Astrocyte (in vitro differentiated cells and primary cell): ENCODE measurements at regions not wholly inside any gene's neighbourhood (a gene's known extent, or its start where the extent isn't known, plus 50 kb on each side); places are given as distances from the start of the nearest gene placed in this dataset.

Experiments used
- DNase-seq: peaks from one replicate; pipeline ENCODE4 v3.0.0-alpha.2; 2010; ENCODE audit warnings: low read depth
- FAIRE-seq: peaks from 2 replicates; lab custom pipeline; 2011; peaks lifted over from hg19 to GRCh38; lab: Jason Lieb, UNC
- H2AFZ ChIP-seq: 2 replicates; pipeline ENCODE4 v1.6.0; 2012; ENCODE audit warnings: low read depth, low read length, inconsistent platforms
- H3K27ac ChIP-seq: 2 replicates; pipeline ENCODE4 v1.5.1; 2011; ENCODE audit warnings: low read depth, low read length, inconsistent platforms
- H3K27me3 ChIP-seq: 2 replicates; pipeline ENCODE4 v1.6.0; 2011; ENCODE audit warnings: low read length, inconsistent platforms; ENCODE audit not compliant: insufficient read depth
- H3K36me3 ChIP-seq: 2 replicates; pipeline ENCODE4 v1.5.1; 2011; ENCODE audit warnings: low read length, inconsistent platforms; ENCODE audit not compliant: insufficient read depth
- H3K4me1 ChIP-seq: 2 replicates; pipeline ENCODE4 v1.5.1; 2011; ENCODE audit warnings: low read length, inconsistent platforms; ENCODE audit not compliant: insufficient read depth
- H3K4me2 ChIP-seq: 2 replicates; pipeline ENCODE4 v1.6.0; 2012; ENCODE audit warnings: low read length, inconsistent platforms
- H3K4me3 ChIP-seq: 2 replicates; pipeline ENCODE4 v1.5.1; 2011; ENCODE audit warnings: low read depth, mild to moderate bottlenecking, low read length, inconsistent platforms; ENCODE audit not compliant: insufficient read depth
- H3K79me2 ChIP-seq: 2 replicates; pipeline ENCODE4 v1.6.0; 2012; ENCODE audit warnings: mild to moderate bottlenecking, low read length, inconsistent platforms; ENCODE audit not compliant: insufficient read depth
- H3K9ac ChIP-seq: 2 replicates; pipeline ENCODE4 v1.6.0; 2012; ENCODE audit warnings: mild to moderate bottlenecking, low read length, inconsistent platforms
- H3K9me3 ChIP-seq: 2 replicates; pipeline ENCODE4 v1.5.1; 2012; ENCODE audit warnings: low read depth, mild to moderate bottlenecking, low read length, inconsistent platforms; ENCODE audit not compliant: insufficient read depth
- H4K20me1 ChIP-seq: 2 replicates; pipeline ENCODE4 v1.6.0; 2012; ENCODE audit warnings: low read length, inconsistent platforms; ENCODE audit not compliant: insufficient read depth
- H3K27ac Mint-ChIP-seq: one replicate; pipeline ENCODE4 v1.8.0; 2021; ENCODE audit warnings: mild to moderate bottlenecking, mixed read lengths; ENCODE audit not compliant: unreplicated experiment
- H3K27me3 Mint-ChIP-seq: one replicate; pipeline ENCODE4 v1.8.0; 2021; ENCODE audit warnings: low read depth, mixed read lengths; ENCODE audit not compliant: unreplicated experiment
- H3K36me3 Mint-ChIP-seq: one replicate; pipeline ENCODE4 v1.8.0; 2021; ENCODE audit warnings: low read depth, mixed read lengths; ENCODE audit not compliant: unreplicated experiment
- H3K4me1 Mint-ChIP-seq: one replicate; pipeline ENCODE4 v1.8.0; 2021; ENCODE audit warnings: low read depth, mixed read lengths; ENCODE audit not compliant: unreplicated experiment
- H3K4me3 Mint-ChIP-seq: one replicate; pipeline ENCODE4 v1.8.0; 2021; ENCODE audit warnings: mild to moderate bottlenecking, moderate library complexity, mixed read lengths; ENCODE audit not compliant: unreplicated experiment
- H3K9me3 Mint-ChIP-seq: one replicate; pipeline ENCODE4 v1.8.0; 2021; ENCODE audit warnings: mild to moderate bottlenecking, mixed read lengths; ENCODE audit not compliant: unreplicated experiment
- EZH2 ChIP-seq: IDR thresholded peaks from 2 replicates; pipeline ENCODE4 v1.6.1; 2012; ENCODE audit warnings: mild to moderate bottlenecking, low read length, inconsistent platforms; ENCODE audit not compliant: insufficient read depth
- TF ChIP-seq, protein P1 (sequence below): IDR thresholded peaks from 2 replicates; pipeline ENCODE4 v1.5.1; 2011; ENCODE audit warnings: low read depth, mild to moderate bottlenecking, inconsistent platforms, low read length, moderate library complexity; ENCODE audit not compliant: insufficient read depth

DNA sequence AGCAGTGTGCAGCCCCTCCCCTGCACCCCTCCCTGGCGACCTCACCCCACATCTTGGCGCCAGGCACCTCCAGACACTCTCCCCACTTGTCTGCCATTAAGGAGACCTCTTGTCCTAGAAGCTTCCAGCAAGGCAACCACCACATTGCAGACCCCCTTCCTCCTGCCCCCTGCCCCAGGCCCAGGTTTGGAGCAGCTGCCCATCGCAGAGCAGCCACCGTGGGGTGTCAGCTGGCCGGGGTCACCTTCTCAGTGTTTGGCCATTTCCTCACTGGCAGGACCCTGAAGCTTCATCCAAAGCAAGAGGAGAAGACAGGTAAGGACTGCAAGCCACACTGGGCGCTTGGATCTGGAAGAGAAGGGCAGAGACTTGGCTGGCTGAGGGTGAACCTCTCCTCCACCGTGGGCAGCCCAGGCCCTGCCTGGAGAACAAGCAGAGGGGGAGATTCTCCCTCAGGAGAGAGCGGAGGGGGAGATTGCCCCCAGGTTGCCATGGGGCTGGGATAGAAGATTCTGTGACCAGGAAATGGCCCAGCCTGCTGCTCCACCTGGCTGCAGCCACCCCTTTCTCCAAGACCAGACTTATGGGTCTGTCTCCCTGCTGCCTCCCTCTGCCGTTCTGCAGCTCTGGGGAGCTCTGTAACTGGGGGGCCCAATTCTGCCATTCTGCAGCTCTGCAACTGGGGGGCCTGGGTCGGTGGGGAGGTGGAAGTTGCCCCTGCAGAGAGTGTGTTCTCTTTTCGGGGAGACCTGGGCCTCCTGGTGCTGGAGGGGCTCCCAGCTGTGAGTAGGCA is 72.9 kb upstream of the C14orf180 start:
- Mint-ChIP-seq H3K9me3 (peaks cover 12% of the 10 kb centered on the region), H3K4me3 (no peak overlapping the region), H3K36me3 (no peaks in the 10 kb centered on the region), H3K4me1 (peaks cover 4% of the 10 kb centered on the region), H3K27me3 (peaks cover 30% of the 10 kb centered on the region), H3K27ac (no peak overlapping the region)
- Histone ChIP-seq H3K79me2 (no peaks in the 10 kb centered on the region), H3K27ac (no peak overlapping the region), H3K9ac (no peak overlapping the region), H2AFZ (no peak overlapping the region), H3K4me3 (no peak overlapping the region), H4K20me1 (no peaks in the 10 kb centered on the region), H3K4me2 (no peak overlapping the region), H3K27me3 (no peaks in the 10 kb centered on the region), H3K4me1 (no peaks in the 10 kb centered on the region), H3K36me3 (no peaks in the 10 kb centered on the region), H3K9me3 (no peaks in the 10 kb centered on the region)
- FAIRE-seq (no peak), DNase-seq (no peak)
- TF ChIP-seq, protein P1, sequence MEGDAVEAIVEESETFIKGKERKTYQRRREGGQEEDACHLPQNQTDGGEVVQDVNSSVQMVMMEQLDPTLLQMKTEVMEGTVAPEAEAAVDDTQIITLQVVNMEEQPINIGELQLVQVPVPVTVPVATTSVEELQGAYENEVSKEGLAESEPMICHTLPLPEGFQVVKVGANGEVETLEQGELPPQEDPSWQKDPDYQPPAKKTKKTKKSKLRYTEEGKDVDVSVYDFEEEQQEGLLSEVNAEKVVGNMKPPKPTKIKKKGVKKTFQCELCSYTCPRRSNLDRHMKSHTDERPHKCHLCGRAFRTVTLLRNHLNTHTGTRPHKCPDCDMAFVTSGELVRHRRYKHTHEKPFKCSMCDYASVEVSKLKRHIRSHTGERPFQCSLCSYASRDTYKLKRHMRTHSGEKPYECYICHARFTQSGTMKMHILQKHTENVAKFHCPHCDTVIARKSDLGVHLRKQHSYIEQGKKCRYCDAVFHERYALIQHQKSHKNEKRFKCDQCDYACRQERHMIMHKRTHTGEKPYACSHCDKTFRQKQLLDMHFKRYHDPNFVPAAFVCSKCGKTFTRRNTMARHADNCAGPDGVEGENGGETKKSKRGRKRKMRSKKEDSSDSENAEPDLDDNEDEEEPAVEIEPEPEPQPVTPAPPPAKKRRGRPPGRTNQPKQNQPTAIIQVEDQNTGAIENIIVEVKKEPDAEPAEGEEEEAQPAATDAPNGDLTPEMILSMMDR, result no peak
- no peak for TF ChIP-seq EZH2

DNA sequence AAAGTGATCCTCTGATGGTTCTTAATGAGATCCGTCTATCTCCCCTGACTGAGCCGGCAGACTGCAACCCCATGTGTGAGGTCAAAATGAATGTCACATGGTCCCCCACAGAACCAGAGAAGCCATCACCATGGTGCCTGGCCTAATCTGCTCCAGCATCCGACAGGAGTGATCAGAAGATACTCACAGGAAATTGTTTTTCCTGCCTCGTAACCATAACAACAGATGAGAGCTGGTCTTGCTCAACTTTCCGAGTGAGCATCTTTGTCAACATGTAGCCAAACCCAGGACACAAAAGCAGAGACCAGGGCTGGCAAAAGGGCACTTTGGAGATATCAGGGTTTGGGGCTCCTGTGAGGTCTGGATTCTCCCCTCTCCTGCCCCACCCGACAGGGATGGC is 72.1 kb upstream of the C14orf180 start:
- H3K27ac Mint-ChIP-seq, result no peak overlapping the region
- no peak overlapping the region for H2AFZ ChIP-seq
- H3K4me1 ChIP-seq, result no peaks in the 10 kb centered on the region
- H3K4me1 Mint-ChIP-seq, result peaks cover 4% of the 10 kb centered on the region
- H3K9me3 ChIP-seq, result no peaks in the 10 kb centered on the region
- H3K36me3 ChIP-seq, result no peaks in the 10 kb centered on the region
- H3K27ac ChIP-seq, result no peak overlapping the region
- FAIRE-seq (no peak), DNase-seq (no peak)
- no peak overlapping the region for H3K4me2 ChIP-seq
- H3K9ac ChIP-seq, result no peak overlapping the region
- H3K79me2 ChIP-seq, result no peaks in the 10 kb centered on the region
- H3K27me3 Mint-ChIP-seq, result peaks cover 36% of the 10 kb centered on the region
- no peaks in the 10 kb centered on the region for H3K36me3 Mint-ChIP-seq
- no peaks in the 10 kb centered on the region for H3K27me3 ChIP-seq
- no peak overlapping the region for H3K4me3 Mint-ChIP-seq
- TF ChIP-seq, protein P1, result no peak
- TF ChIP-seq EZH2, result no peak
- no peak overlapping the region for H3K4me3 ChIP-seq
- no peaks in the 10 kb centered on the region for H4K20me1 ChIP-seq
- peaks cover 8% of the 10 kb centered on the region for H3K9me3 Mint-ChIP-seq

DNA sequence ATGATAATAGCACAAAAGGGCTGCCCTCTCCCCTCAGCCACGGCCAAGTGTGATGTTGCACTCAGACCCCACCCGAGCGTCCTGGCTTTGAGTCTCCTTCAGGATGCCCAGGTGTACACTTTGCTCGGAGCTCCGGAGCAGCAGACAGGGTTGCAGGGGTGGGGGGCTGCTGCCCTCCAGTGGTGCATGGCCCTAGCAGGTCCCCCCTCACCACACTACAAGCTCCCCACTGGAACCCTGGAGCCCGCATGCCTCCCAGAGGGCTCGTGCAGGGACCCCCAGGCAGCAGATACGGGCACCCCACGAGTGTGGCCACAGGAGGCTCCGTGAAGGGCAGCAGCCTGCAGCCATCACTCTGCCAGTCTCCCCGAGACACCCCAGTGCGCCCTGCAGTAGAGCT is 69.9 kb upstream of the C14orf180 start:
- no peaks in the 10 kb centered on the region for H3K79me2 ChIP-seq
- H3K9me3 ChIP-seq, result no peaks in the 10 kb centered on the region
- no peak overlapping the region for H2AFZ ChIP-seq
- H3K9me3 Mint-ChIP-seq, result no peaks in the 10 kb centered on the region
- no peaks in the 10 kb centered on the region for H3K4me1 ChIP-seq
- no peak overlapping the region for H3K27ac ChIP-seq
- FAIRE-seq (no peak), DNase-seq (no peak)
- no peaks in the 10 kb centered on the region for H3K4me1 Mint-ChIP-seq
- H3K4me2 ChIP-seq, result no peak overlapping the region
- no peak overlapping the region for H3K9ac ChIP-seq
- no peaks in the 10 kb centered on the region for H3K27me3 ChIP-seq
- H3K4me3 ChIP-seq, result no peak overlapping the region
- TF ChIP-seq EZH2, result no peak
- TF ChIP-seq, protein P1, result no peak
- H3K27me3 Mint-ChIP-seq, result peaks cover 38% of the 10 kb centered on the region
- H3K27ac Mint-ChIP-seq, result no peak overlapping the region
- no peaks in the 10 kb centered on the region for H3K36me3 ChIP-seq
- no peak overlapping the region for H3K4me3 Mint-ChIP-seq
- H3K36me3 Mint-ChIP-seq, result no peaks in the 10 kb centered on the region
- H4K20me1 ChIP-seq, result no peaks in the 10 kb centered on the region
